WTC11 (cell line): ENCODE measurements at regions not wholly inside any gene's neighbourhood (a gene's known extent, or its start where the extent isn't known, plus 50 kb on each side); places are given as distances from the start of the nearest gene placed in this dataset.

Source experiments
- CTCF ChIP-seq: fragments of 200-600 bp; IDR thresholded peaks from 2 replicates; pipeline ENCODE4 v1.8.0; 2022; ENCODE audit warnings: antibody characterized with exemption
- E2F4 ChIP-seq: sonication (generic); formaldehyde crosslinking; IDR thresholded peaks from 2 replicates; pipeline ENCODE4 v1.8.1; 2022; ENCODE audit warnings: low read depth, mild to moderate bottlenecking, moderate library complexity, missing genetic modification reagents, borderline replicate concordance

- TF ChIP-seq CTCF: no peak
- TF ChIP-seq E2F4: no peak
These were observed 927.1 kb downstream of the C4orf33 start for GRCh38 chr4:130023088-130023487.
